ENCODE measurements at regions not wholly inside any gene's neighbourhood (a gene's known extent, or its start where the extent isn't known, plus 50 kb on each side); places are given as distances from the start of the nearest gene placed in this dataset.

- no peak for TF ChIP-seq CTCF (IDR thresholded peaks at IDR 0.05; ENCODE audit: unreplicated experiment)
- H3K9me3 Mint-ChIP-seq = no peaks in the 10 kb centered on the region
- peaks cover 2% of the 10 kb centered on the region for H3K27me3 Mint-ChIP-seq (ENCODE audit: low read depth)
- H3K36me3 Mint-ChIP-seq = no peaks in the 10 kb centered on the region
- no peak overlapping the region for H3K4me3 Mint-ChIP-seq
- DNase-seq (ENCODE audit: low spot score in 2 of 2, unreplicated experiment in 2 of 2) = no peak
- no peak overlapping the region for H3K27ac Mint-ChIP-seq
- H3K4me1 Mint-ChIP-seq = no peaks in the 10 kb centered on the region
Observed at GRCh38 chr16:5551909-5552308, 454.3 kb upstream of the EEF2KMT start.

GRCh38 chr16:5549802-5550201 is 452.2 kb upstream of the EEF2KMT start:
- no peak for DNase-seq (ENCODE audit: low spot score in 2 of 2, unreplicated experiment in 2 of 2)
- TF ChIP-seq CTCF (IDR thresholded peaks at IDR 0.05; ENCODE audit: unreplicated experiment) = no peak
- no peaks in the 10 kb centered on the region for H3K36me3 Mint-ChIP-seq
- H3K27ac Mint-ChIP-seq = no peak overlapping the region
- H3K27me3 Mint-ChIP-seq (ENCODE audit: low read depth) = peaks cover 2% of the 10 kb centered on the region
- H3K4me3 Mint-ChIP-seq = no peak overlapping the region
- no peaks in the 10 kb centered on the region for H3K4me1 Mint-ChIP-seq
- H3K9me3 Mint-ChIP-seq = no peaks in the 10 kb centered on the region

- Mint-ChIP-seq H3K9me3 (peaks cover 4% of the 10 kb centered on the region), H3K27me3 (ENCODE audit: low read depth) (peaks cover 23% of the 10 kb centered on the region), H3K36me3 (no peaks in the 10 kb centered on the region), H3K4me3 (no peak overlapping the region), H3K27ac (no peak overlapping the region), H3K4me1 (no peaks in the 10 kb centered on the region)
- TF ChIP-seq CTCF (IDR thresholded peaks at IDR 0.05; ENCODE audit: unreplicated experiment) = no peak
- DNase-seq (ENCODE audit: low spot score in 2 of 2, unreplicated experiment in 2 of 2) = no peak
Observed at GRCh38 chr16:5541356-5541755, 443.8 kb upstream of the EEF2KMT start.

GRCh38 chr16:5537347-5537746 is 439.8 kb upstream of the EEF2KMT start:
- H3K4me3 Mint-ChIP-seq = no peak overlapping the region

GRCh38 chr16:5533321-5533888 is 435.8 kb upstream of the EEF2KMT start:
- H3K36me3 Mint-ChIP-seq = no peaks in the 10 kb centered on the region

More at GRCh38 chr16:5537347-5537746, 439.8 kb upstream of the EEF2KMT start:
- no peaks in the 10 kb centered on the region for H3K36me3 Mint-ChIP-seq
- H3K27me3 Mint-ChIP-seq (ENCODE audit: low read depth) = peaks cover 21% of the 10 kb centered on the region
- peaks cover 8% of the 10 kb centered on the region for H3K4me1 Mint-ChIP-seq
- no peak for TF ChIP-seq CTCF (IDR thresholded peaks at IDR 0.05; ENCODE audit: unreplicated experiment)
- DNase-seq (ENCODE audit: low spot score in 2 of 2, unreplicated experiment in 2 of 2) = no peak
- H3K27ac Mint-ChIP-seq = no peak overlapping the region
- H3K9me3 Mint-ChIP-seq = peaks cover 20% of the 10 kb centered on the region

More at GRCh38 chr16:5533321-5533888, 435.8 kb upstream of the EEF2KMT start:
- no peak for DNase-seq (ENCODE audit: low spot score in 2 of 2, unreplicated experiment in 2 of 2)
- TF ChIP-seq CTCF (IDR thresholded peaks at IDR 0.05; ENCODE audit: unreplicated experiment) = no peak
- Mint-ChIP-seq H3K4me3 (no peak overlapping the region), H3K27ac (no peak overlapping the region), H3K9me3 (peaks cover 20% of the 10 kb centered on the region), H3K27me3 (ENCODE audit: low read depth) (peaks cover 10% of the 10 kb centered on the region), H3K4me1 (peaks cover 8% of the 10 kb centered on the region)
